Mesendoderm (in vitro differentiated cells): ENCODE measurements at regions not wholly inside any gene's neighbourhood (a gene's known extent, or its start where the extent isn't known, plus 50 kb on each side); places are given as distances from the start of the nearest gene placed in this dataset.
A peak's percentile ranks its signal among the peaks of the same experiment; 100 is the strongest.

ENCODE experiments used
- DNase-seq: peaks from one replicate; pipeline ENCODE4 v3.0.0; 2013
- H2AK5ac ChIP-seq: 2 replicates; pipeline ENCODE4 v1.6.1; 2013; ENCODE audit warnings: low read length, inconsistent platforms
- H2BK120ac ChIP-seq: 2 replicates; pipeline ENCODE4 v1.6.1; 2013; ENCODE audit warnings: low read depth, mild to moderate bottlenecking, low read length, moderate library complexity, mixed read lengths
- H2BK15ac ChIP-seq: replicated peaks from 2 replicates; pipeline ENCODE4 v1.6.1; 2013; ENCODE audit warnings: low read depth, mild to moderate bottlenecking, moderate library complexity
- H2BK5ac ChIP-seq: 2 replicates; pipeline ENCODE4 v1.6.1; 2013; ENCODE audit warnings: low read length, inconsistent platforms
- H3K18ac ChIP-seq: 2 replicates; pipeline ENCODE4 v1.6.1; 2013; ENCODE audit warnings: mild to moderate bottlenecking, low read length, mixed read lengths
- H3K23ac ChIP-seq: one replicate; pipeline ENCODE4 v1.6.1; 2013; ENCODE audit warnings: low read length
- H3K27ac ChIP-seq: 2 replicates; pipeline ENCODE4 v1.5.1; 2013; ENCODE audit warnings: low read depth, mild to moderate bottlenecking, inconsistent platforms, low read length, moderate library complexity
- H3K27me3 ChIP-seq: 2 replicates; pipeline ENCODE4 v1.6.1; 2013; ENCODE audit warnings: low read length, control low read depth, mild to moderate bottlenecking, inconsistent platforms; ENCODE audit not compliant: insufficient read depth, poor library complexity
- H3K36me3 ChIP-seq: 2 replicates; pipeline ENCODE4 v1.6.1; 2013; ENCODE audit warnings: low read length, inconsistent platforms; ENCODE audit not compliant: control insufficient read depth, insufficient read depth
- H3K4ac ChIP-seq: one replicate; pipeline ENCODE4 v1.6.1; 2013; ENCODE audit warnings: low read depth, mild to moderate bottlenecking, low read length, moderate library complexity
- H3K4me1 ChIP-seq: 2 replicates; pipeline ENCODE4 v1.6.1; 2013; ENCODE audit warnings: low read depth, low read length, inconsistent platforms; ENCODE audit not compliant: control insufficient read depth
- H3K4me2 ChIP-seq: 2 replicates; pipeline ENCODE4 v1.6.1; 2013; ENCODE audit warnings: low read length
- H3K4me3 ChIP-seq: 2 replicates; pipeline ENCODE4 v1.5.1; 2013; ENCODE audit warnings: mild to moderate bottlenecking, low read length
- H3K56ac ChIP-seq: one replicate; pipeline ENCODE4 v1.6.1; 2013; ENCODE audit warnings: low read length
- H3K79me1 ChIP-seq: 2 replicates; pipeline ENCODE4 v1.6.1; 2013; ENCODE audit warnings: low read length, inconsistent platforms
- H3K79me2 ChIP-seq: 2 replicates; pipeline ENCODE4 v1.6.1; 2013; ENCODE audit warnings: mild to moderate bottlenecking, low read length; ENCODE audit not compliant: control insufficient read depth, insufficient read depth
- H3K9ac ChIP-seq: 2 replicates; pipeline ENCODE4 v1.6.1; 2013; ENCODE audit warnings: low read length, inconsistent platforms
- H4K5ac ChIP-seq: one replicate; pipeline ENCODE4 v1.6.1; 2013; ENCODE audit warnings: low read length
- H4K8ac ChIP-seq: one replicate; pipeline ENCODE4 v1.6.1; 2013; ENCODE audit warnings: low read depth, mild to moderate bottlenecking, control low read depth, low read length, moderate library complexity
- WGBS: extraction: QIAGEN DNeasy Blood & Tissue Kit; methylation state at CpG from one replicate; pipeline ENCODE4 v1.1.7; 2013; ENCODE audit warnings: low lambda C conversion rate, missing lambda C conversion rate; ENCODE audit not compliant: insufficient coverage; ENCODE audit errors: extremely low coverage; 5-methylcytosine and 5-hydroxymethylcytosine counted together

- DNase-seq = no peak
- Histone ChIP-seq H4K8ac (no peak overlapping the region), H3K4ac (no peak overlapping the region), H3K4me1 (peaks cover 20% of the 10 kb centered on the region), H2AK5ac (no peak overlapping the region), H3K36me3 (no peaks in the 10 kb centered on the region), H3K56ac (no peak overlapping the region), H3K23ac (no peak overlapping the region), H3K27ac (no peak overlapping the region), H3K18ac (no peak overlapping the region), H3K4me2 (no peak overlapping the region), H3K27me3 (no peaks in the 10 kb centered on the region), H3K9ac (no peak overlapping the region), H3K79me1 (peaks cover 4% of the 10 kb centered on the region), H3K4me3 (no peak overlapping the region), H2BK5ac (no peak overlapping the region), H2BK15ac (no peak overlapping the region), H3K79me2 (peaks cover 2% of the 10 kb centered on the region), H2BK120ac (no peak overlapping the region), H4K5ac (no peak overlapping the region)
- WGBS = no CpG with 5 or more reads among the region's 2 CpGs
Observed at GRCh38 chr3:159857840-159858239, 130.8 kb upstream of the IL12A start.

GRCh38 chr3:159858650-159859049 lies 130.0 kb upstream of the IL12A start:
- H3K9ac ChIP-seq = no peak overlapping the region
- H3K18ac ChIP-seq = no peak overlapping the region
- no peak overlapping the region for H3K56ac ChIP-seq
- peaks cover 4% of the 10 kb centered on the region for H3K79me1 ChIP-seq
- WGBS = no CpG with 5 or more reads among the region's 5 CpGs
- H3K27ac ChIP-seq = no peak overlapping the region
- H4K5ac ChIP-seq = no peak overlapping the region
- H2BK5ac ChIP-seq = no peak overlapping the region
- no peak overlapping the region for H3K4ac ChIP-seq
- H3K27me3 ChIP-seq = no peaks in the 10 kb centered on the region
- no peak overlapping the region for H3K23ac ChIP-seq
- DNase-seq = no peak
- H3K4me1 ChIP-seq = peaks cover 18% of the 10 kb centered on the region
- no peaks in the 10 kb centered on the region for H3K36me3 ChIP-seq
- no peak overlapping the region for H4K8ac ChIP-seq
- no peak overlapping the region for H3K4me2 ChIP-seq
- peaks cover 2% of the 10 kb centered on the region for H3K79me2 ChIP-seq
- no peak overlapping the region for H2AK5ac ChIP-seq
- H2BK15ac ChIP-seq = no peak overlapping the region
- H3K4me3 ChIP-seq = no peak overlapping the region
- no peak overlapping the region for H2BK120ac ChIP-seq

- Histone ChIP-seq H4K5ac (no peak overlapping the region), H3K18ac (no peak overlapping the region), H3K27me3 (no peaks in the 10 kb centered on the region), H3K79me2 (peaks cover 2% of the 10 kb centered on the region), H3K4me2 (no peak overlapping the region), H2BK5ac (no peak overlapping the region), H3K79me1 (peaks cover 3% of the 10 kb centered on the region), H4K8ac (no peak overlapping the region), H3K23ac (no peak overlapping the region), H3K4me3 (no peak overlapping the region), H3K4ac (no peak overlapping the region), H3K36me3 (no peaks in the 10 kb centered on the region), H3K9ac (no peak overlapping the region), H3K27ac (no peak overlapping the region), H2BK15ac (no peak overlapping the region), H2AK5ac (no peak overlapping the region), H3K4me1 (peaks cover 18% of the 10 kb centered on the region), H2BK120ac (no peak overlapping the region), H3K56ac (no peak overlapping the region)
- WGBS = no CpG with 5 or more reads among the region's 3 CpGs
- no peak for DNase-seq
Observed at GRCh38 chr3:159859424-159859823, 129.2 kb upstream of the IL12A start.

- H4K8ac ChIP-seq = no peak overlapping the region
- H3K27ac ChIP-seq = no peak overlapping the region
- no peaks in the 10 kb centered on the region for H3K27me3 ChIP-seq
- WGBS = no CpG with 5 or more reads among the region's 3 CpGs
- H3K4me1 ChIP-seq = peaks cover 18% of the 10 kb centered on the region
- H2AK5ac ChIP-seq = no peak overlapping the region
- no peak overlapping the region for H3K4ac ChIP-seq
- no peak overlapping the region for H2BK5ac ChIP-seq
- H3K4me3 ChIP-seq = no peak overlapping the region
- no peak overlapping the region for H3K4me2 ChIP-seq
- H2BK120ac ChIP-seq = no peak overlapping the region
- H3K18ac ChIP-seq = no peak overlapping the region
- peaks cover 2% of the 10 kb centered on the region for H3K79me2 ChIP-seq
- H3K56ac ChIP-seq = no peak overlapping the region
- no peak overlapping the region for H3K9ac ChIP-seq
- no peak overlapping the region for H2BK15ac ChIP-seq
- H3K79me1 ChIP-seq = peaks cover 3% of the 10 kb centered on the region
- H3K36me3 ChIP-seq = no peaks in the 10 kb centered on the region
- DNase-seq = no peak
- no peak overlapping the region for H3K23ac ChIP-seq
- peak overlapping the region; percentile 8 for H4K5ac ChIP-seq
Observed at GRCh38 chr3:159859836-159860235, 128.8 kb upstream of the IL12A start.

- peaks cover 5% of the 10 kb centered on the region for H3K79me1 ChIP-seq
- no peak overlapping the region for H3K4me2 ChIP-seq
- peak; percentile 69 for DNase-seq
- H2BK120ac ChIP-seq = no peak overlapping the region
- H2AK5ac ChIP-seq = no peak overlapping the region
- no peak overlapping the region for H3K27ac ChIP-seq
- peaks cover 2% of the 10 kb centered on the region for H3K79me2 ChIP-seq
- H4K8ac ChIP-seq = no peak overlapping the region
- no peak overlapping the region for H2BK15ac ChIP-seq
- no peak overlapping the region for H2BK5ac ChIP-seq
- H3K9ac ChIP-seq = no peak overlapping the region
- H3K36me3 ChIP-seq = no peaks in the 10 kb centered on the region
- H3K18ac ChIP-seq = no peak overlapping the region
- H3K4me3 ChIP-seq = no peak overlapping the region
- no peaks in the 10 kb centered on the region for H3K27me3 ChIP-seq
- WGBS = no CpG with 5 or more reads among the region's 4 CpGs
- peak overlapping the region; percentile 0 for H3K56ac ChIP-seq
- H4K5ac ChIP-seq = peak overlapping the region; percentile 8
- H3K4ac ChIP-seq = peak overlapping the region; percentile 6
- no peak overlapping the region for H3K23ac ChIP-seq
- peaks cover 18% of the 10 kb centered on the region for H3K4me1 ChIP-seq
Observed at GRCh38 chr3:159860269-159861116, 128.1 kb upstream of the IL12A start.
